ENCODE measurements at regions not wholly inside any gene's neighbourhood (a gene's known extent, or its start where the extent isn't known, plus 50 kb on each side); places are given as distances from the start of the nearest gene placed in this dataset.

- TF ChIP-seq EZH2 (IDR thresholded peaks at IDR 0.05; ENCODE audit: low read length, unreplicated experiment): no peak
- peak; percentile 54 for TF ChIP-seq CTCF (conservative IDR thresholded peaks at IDR 0.05; ENCODE audit: low read depth, low read length)
- TF ChIP-seq EZH2phosphoT487 (IDR thresholded peaks at IDR 0.05; ENCODE audit: borderline replicate concordance, low read length): no peak
These were observed 59.3 kb upstream of the SOD3 start for GRCh38 chr4:24736066-24736465.

Data from PC-3 (cell line).